Keratinocyte (primary cell): ENCODE measurements at regions not wholly inside any gene's neighbourhood (a gene's known extent, or its start where the extent isn't known, plus 50 kb on each side); places are given as distances from the start of the nearest gene placed in this dataset.

Source experiments
- DNase-seq: peaks from one replicate; pipeline ENCODE4 v3.0.0-alpha.2; 2011; ENCODE audit warnings: low read depth, missing footprints, low spot score
- FAIRE-seq: peaks from 2 replicates; lab custom pipeline; 2011; peaks lifted over from hg19 to GRCh38; lab: Jason Lieb, UNC
- H2AFZ ChIP-seq: 2 replicates; pipeline ENCODE4 v1.6.0; 2012; ENCODE audit warnings: low read length, control low read depth, inconsistent platforms; ENCODE audit not compliant: control insufficient read depth
- H3K27ac ChIP-seq: 2 replicates; pipeline ENCODE4 v1.5.1; 2011; ENCODE audit warnings: low read length; ENCODE audit not compliant: control insufficient read depth, insufficient read depth
- H3K27me3 ChIP-seq: 3 replicates; pipeline ENCODE4 v1.6.0; 2011; ENCODE audit warnings: low read length; ENCODE audit not compliant: control insufficient read depth, insufficient read depth; ENCODE audit errors: extremely low read depth
- H3K36me3 ChIP-seq, 2 experiments: 2 replicates in 1 of 2; 3 replicates in 1 of 2; pipeline ENCODE4 v1.5.1; 2011; ENCODE audit warnings: low read length in 2 of 2, mild to moderate bottlenecking in 1 of 2; ENCODE audit not compliant: control insufficient read depth in 2 of 2, insufficient read depth in 2 of 2; ENCODE audit errors: extremely low read depth in 1 of 2
- H3K4me1 ChIP-seq: 3 replicates; pipeline ENCODE4 v1.5.1; 2011; ENCODE audit warnings: low read length; ENCODE audit not compliant: control insufficient read depth, insufficient read depth; ENCODE audit errors: extremely low read depth
- H3K4me2 ChIP-seq: 3 replicates; pipeline ENCODE4 v1.6.0; 2011; ENCODE audit warnings: low read depth, low read length; ENCODE audit not compliant: control insufficient read depth, insufficient read depth; ENCODE audit errors: extremely low read depth
- H3K4me3 ChIP-seq, 3 experiments: fragments of 200-600 bp in 1 of 3; sonication (generic) in 1 of 3; 2 replicates in 2 of 3; 3 replicates in 1 of 3; pipeline ENCODE4 v1.5.1; 2011 to 2016; ENCODE audit warnings: low read length in 3 of 3, mild to moderate bottlenecking in 3 of 3, control low read depth in 2 of 3, inconsistent platforms in 1 of 3, low read depth in 1 of 3, mixed read lengths in 1 of 3, mixed run types in 1 of 3, moderate library complexity in 1 of 3; ENCODE audit not compliant: control insufficient read depth in 2 of 3, insufficient read depth in 2 of 3; ENCODE audit errors: extremely low read depth in 1 of 3
- H3K79me2 ChIP-seq: 2 replicates; pipeline ENCODE4 v1.6.0; 2012; ENCODE audit warnings: low read length; ENCODE audit not compliant: control insufficient read depth, insufficient read depth
- H3K9ac ChIP-seq: 3 replicates; pipeline ENCODE4 v1.6.0; 2011; ENCODE audit warnings: low read length; ENCODE audit not compliant: control insufficient read depth, insufficient read depth; ENCODE audit errors: extremely low read depth
- H3K9me1 ChIP-seq: 3 replicates; pipeline ENCODE4 v1.6.0; 2011; ENCODE audit warnings: low read length; ENCODE audit not compliant: control insufficient read depth, insufficient read depth; ENCODE audit errors: extremely low read depth
- H3K9me3 ChIP-seq: 2 replicates; pipeline ENCODE4 v1.5.1; 2012; ENCODE audit warnings: low read depth, low read length; ENCODE audit not compliant: control insufficient read depth
- H4K20me1 ChIP-seq: 3 replicates; pipeline ENCODE4 v1.6.0; 2011; ENCODE audit warnings: low read length; ENCODE audit not compliant: control insufficient read depth, insufficient read depth; ENCODE audit errors: extremely low read depth
- CTCF ChIP-seq, 3 experiments: IDR thresholded peaks in 1 of 3; conservative IDR thresholded peaks in 1 of 3; optimal IDR thresholded peaks in 1 of 3; 2 replicates in 2 of 3; 3 replicates in 1 of 3; pipeline versions ENCODE3 to v1.5.1; 2011; ENCODE audit warnings: low read length in 3 of 3, mild to moderate bottlenecking in 3 of 3, moderate library complexity in 2 of 3, control low read depth in 1 of 3, inconsistent platforms in 1 of 3; ENCODE audit not compliant: insufficient read depth in 2 of 3; ENCODE audit errors: extremely low read depth in 1 of 3
- EZH2 ChIP-seq: IDR thresholded peaks from one replicate; pipeline ENCODE4 v1.6.1; 2012; ENCODE audit warnings: inconsistent platforms, mild to moderate bottlenecking, low read length, moderate library complexity
- dilution Hi-C: fragments of 300-500 bp; cut with MboI; formaldehyde crosslinking; loops from one replicate; pipeline ENCODE4 v1.7.0; 2020; ENCODE audit warnings: low sequenced_read_pairs; ENCODE audit not compliant: extremely low pct_ligation_motif_present

- Histone ChIP-seq H3K9me3 (no peaks in the 10 kb centered on the region), H3K27me3 (no peaks in the 10 kb centered on the region), H3K36me3 (no peaks in the 10 kb centered on the region), H4K20me1 (no peaks in the 10 kb centered on the region), H2AFZ (no peak overlapping the region), H3K4me1 (no peaks in the 10 kb centered on the region), H3K4me2 (no peak overlapping the region), H3K9ac (no peak overlapping the region), H3K9me1 (no peaks in the 10 kb centered on the region), H3K27ac (no peak overlapping the region), H3K4me3 (no peak overlapping the region), H3K79me2 (no peaks in the 10 kb centered on the region)
- FAIRE-seq (no peak), DNase-seq (no peak)
- TF ChIP-seq EZH2 (no peak), CTCF (optimal IDR thresholded peaks at IDR 0.05 in 1 of 3, IDR thresholded peaks at IDR 0.05 in 1 of 3, conservative IDR thresholded peaks at IDR 0.05 in 1 of 3; ENCODE audit: extremely low read depth in 1 of 3, insufficient read depth in 2 of 3, low read length in 3 of 3) (no peak)
- dilution Hi-C loops = no loop called here
These were observed 232.4 kb downstream of the CBLN1 start for GRCh38 chr16:49049191-49049590.

GRCh38 chr16:49048557-49048956 lies 233.1 kb downstream of the CBLN1 start:
- no peak for TF ChIP-seq EZH2
- no peak for TF ChIP-seq CTCF (optimal IDR thresholded peaks at IDR 0.05 in 1 of 3, IDR thresholded peaks at IDR 0.05 in 1 of 3, conservative IDR thresholded peaks at IDR 0.05 in 1 of 3; ENCODE audit: extremely low read depth in 1 of 3, insufficient read depth in 2 of 3, low read length in 3 of 3)
- no peak for FAIRE-seq

More at GRCh38 chr16:49048557-49048956, 233.1 kb downstream of the CBLN1 start:
- no peak for DNase-seq
- Histone ChIP-seq H3K27ac (no peak overlapping the region), H3K27me3 (no peaks in the 10 kb centered on the region), H3K9me3 (no peaks in the 10 kb centered on the region), H3K79me2 (no peaks in the 10 kb centered on the region), H3K4me2 (no peak overlapping the region), H3K4me1 (no peaks in the 10 kb centered on the region), H3K9ac (no peak overlapping the region), H2AFZ (no peak overlapping the region), H3K4me3 (no peak overlapping the region), H3K9me1 (no peaks in the 10 kb centered on the region), H4K20me1 (no peaks in the 10 kb centered on the region), H3K36me3 (no peaks in the 10 kb centered on the region)
- dilution Hi-C loops = no loop called here
